ENCODE measurements at regions not wholly inside any gene's neighbourhood (a gene's known extent, or its start where the extent isn't known, plus 50 kb on each side); places are given as distances from the start of the nearest gene placed in this dataset.
"Not testable (repeated sequence)": the region's sequence is repeated elsewhere in the genome, so short reads cannot be mapped to it uniquely, and the experiment has no call there.

DNA sequence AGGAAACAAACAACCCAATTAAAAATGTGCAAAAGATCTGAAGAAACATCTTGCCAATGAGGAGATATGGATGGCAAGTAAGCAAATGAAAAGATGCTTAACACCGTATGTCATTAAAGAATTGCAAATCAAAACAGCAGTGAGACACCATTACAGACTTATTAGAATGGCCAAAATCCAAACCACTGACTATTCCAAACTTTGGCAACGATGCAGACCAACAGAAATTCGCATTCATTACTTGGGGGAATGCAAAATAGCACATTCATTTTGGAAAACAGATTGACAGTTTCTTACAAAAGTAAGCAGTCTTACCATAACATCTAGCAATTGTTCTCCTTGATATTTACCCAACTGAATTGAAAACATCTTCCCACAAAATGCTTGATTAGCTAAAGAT is 1118.7 kb downstream of the SUCLG1 start:
- Histone ChIP-seq H3K36me3 (ENCODE audit: insufficient read depth, low read length) (no peaks in the 10 kb centered on the region), H3K27me3 (ENCODE audit: insufficient read depth, low read length) (no peaks in the 10 kb centered on the region), H3K4me3 (ENCODE audit: low read depth, low read length) (no peak overlapping the region), H2AFZ (ENCODE audit: low read length, unreplicated experiment) (no peak overlapping the region), H3K4me1 (ENCODE audit: control insufficient read depth, insufficient read depth, low read length, unreplicated experiment) (no peaks in the 10 kb centered on the region), H3K27ac (ENCODE audit: low read depth, low read length) (no peak overlapping the region), H3K79me2 (ENCODE audit: control insufficient read depth, insufficient read depth, low read length, unreplicated experiment) (no peaks in the 10 kb centered on the region)

DNA sequence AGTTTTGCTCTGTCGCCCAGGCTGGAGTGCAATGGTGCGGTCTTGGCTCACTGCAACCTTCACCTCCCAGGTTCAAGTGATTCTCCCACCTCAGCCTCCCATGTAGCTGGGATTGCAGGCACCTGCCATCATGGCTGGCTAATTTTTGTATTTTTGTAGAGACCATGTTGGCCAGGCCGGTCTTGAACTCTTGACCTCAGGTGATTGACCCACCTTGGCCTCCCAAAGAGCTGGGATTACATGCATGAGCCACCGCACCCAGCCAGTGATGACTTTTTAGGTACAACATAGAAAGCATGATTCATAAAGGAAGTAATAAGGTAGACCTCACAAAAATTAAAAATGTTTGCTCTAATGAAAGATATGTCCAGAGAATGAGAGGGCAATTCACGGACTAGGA is 1119.1 kb downstream of the SUCLG1 start:
- H3K79me2 ChIP-seq (ENCODE audit: control insufficient read depth, insufficient read depth, low read length, unreplicated experiment); H3K27ac ChIP-seq (ENCODE audit: low read depth, low read length); H3K36me3 ChIP-seq (ENCODE audit: insufficient read depth, low read length); H3K4me1 ChIP-seq (ENCODE audit: control insufficient read depth, insufficient read depth, low read length, unreplicated experiment); H3K4me3 ChIP-seq (ENCODE audit: low read depth, low read length); H2AFZ ChIP-seq (ENCODE audit: low read length, unreplicated experiment); H3K27me3 ChIP-seq (ENCODE audit: insufficient read depth, low read length): not testable (repeated sequence)

DNA sequence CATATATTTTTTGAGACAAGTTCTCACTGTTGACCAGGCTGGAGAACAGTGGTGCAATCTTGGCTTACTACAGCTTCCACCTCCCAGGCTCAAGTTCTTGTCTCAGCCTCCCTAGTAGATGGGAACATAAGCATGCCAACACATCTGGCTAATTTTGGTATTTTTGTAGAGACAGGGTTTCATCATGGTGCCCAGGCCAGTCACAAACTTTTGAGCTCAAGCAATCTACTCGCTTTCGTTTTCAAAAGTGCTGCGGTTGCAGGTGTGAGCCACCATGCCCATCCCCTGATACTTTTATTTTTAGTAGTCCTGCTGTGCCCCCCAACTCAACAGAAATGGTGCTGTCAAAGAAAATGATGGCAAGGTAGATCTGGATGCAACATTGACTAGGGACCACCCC is 1127.3 kb downstream of the SUCLG1 start:
- no peaks in the 10 kb centered on the region for H3K36me3 ChIP-seq (ENCODE audit: insufficient read depth, low read length)
- no peaks in the 10 kb centered on the region for H3K27me3 ChIP-seq (ENCODE audit: insufficient read depth, low read length)
- H3K27ac ChIP-seq (ENCODE audit: low read depth, low read length): no peak overlapping the region
- H2AFZ ChIP-seq (ENCODE audit: low read length, unreplicated experiment): no peak overlapping the region
- no peaks in the 10 kb centered on the region for H3K4me1 ChIP-seq (ENCODE audit: control insufficient read depth, insufficient read depth, low read length, unreplicated experiment)
- H3K4me3 ChIP-seq (ENCODE audit: low read depth, low read length): no peak overlapping the region
- no peaks in the 10 kb centered on the region for H3K79me2 ChIP-seq (ENCODE audit: control insufficient read depth, insufficient read depth, low read length, unreplicated experiment)

DNA sequence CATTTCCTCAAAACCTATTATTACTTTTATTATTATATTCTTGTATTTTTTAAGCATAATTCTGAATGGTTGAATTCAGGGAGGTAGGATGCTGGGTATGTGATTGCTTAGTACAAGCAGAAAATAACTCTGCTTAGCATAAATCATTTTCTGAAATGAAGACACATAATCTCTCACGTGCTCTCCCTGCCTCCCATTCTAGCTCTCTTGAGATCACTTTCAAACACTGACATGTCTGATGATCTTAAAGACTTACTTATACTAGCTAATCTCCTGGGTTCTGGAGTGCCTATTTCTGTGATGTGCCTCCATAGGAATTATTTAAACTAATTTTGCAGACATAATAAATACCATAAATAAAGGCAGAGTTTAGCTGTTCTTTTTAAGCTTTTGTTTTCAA is 1136.0 kb downstream of the SUCLG1 start:
- H3K36me3 ChIP-seq (ENCODE audit: insufficient read depth, low read length): no peaks in the 10 kb centered on the region
- no peak overlapping the region for H2AFZ ChIP-seq (ENCODE audit: low read length, unreplicated experiment)
- no peaks in the 10 kb centered on the region for H3K4me1 ChIP-seq (ENCODE audit: control insufficient read depth, insufficient read depth, low read length, unreplicated experiment)
- H3K79me2 ChIP-seq (ENCODE audit: control insufficient read depth, insufficient read depth, low read length, unreplicated experiment): no peaks in the 10 kb centered on the region
- H3K27ac ChIP-seq (ENCODE audit: low read depth, low read length): no peak overlapping the region
- no peak overlapping the region for H3K4me3 ChIP-seq (ENCODE audit: low read depth, low read length)
- no peaks in the 10 kb centered on the region for H3K27me3 ChIP-seq (ENCODE audit: insufficient read depth, low read length)

DNA sequence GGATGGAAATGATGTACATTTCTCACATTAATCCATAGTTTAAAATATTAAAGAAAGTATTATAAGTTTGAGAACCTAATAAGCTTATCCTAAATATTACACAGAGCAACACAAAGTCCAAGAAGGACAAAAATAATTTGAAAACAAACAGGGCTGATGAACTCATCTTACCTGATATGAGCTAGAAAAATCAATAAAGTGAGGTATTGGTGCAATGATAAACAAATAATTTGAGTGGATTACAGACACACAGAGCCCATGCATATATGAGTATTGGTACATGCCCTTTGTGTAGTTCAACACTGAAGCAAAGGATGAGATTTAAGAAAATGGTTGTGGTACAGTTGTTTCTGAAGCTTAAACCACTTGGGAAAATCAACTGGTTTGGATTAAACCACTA is 1139.0 kb downstream of the SUCLG1 start:
- H2AFZ ChIP-seq (ENCODE audit: low read length, unreplicated experiment): no peak overlapping the region
- no peaks in the 10 kb centered on the region for H3K36me3 ChIP-seq (ENCODE audit: insufficient read depth, low read length)
- H3K79me2 ChIP-seq (ENCODE audit: control insufficient read depth, insufficient read depth, low read length, unreplicated experiment): no peaks in the 10 kb centered on the region
- H3K4me3 ChIP-seq (ENCODE audit: low read depth, low read length): no peak overlapping the region
- H3K27ac ChIP-seq (ENCODE audit: low read depth, low read length): no peak overlapping the region
- no peaks in the 10 kb centered on the region for H3K4me1 ChIP-seq (ENCODE audit: control insufficient read depth, insufficient read depth, low read length, unreplicated experiment)
- no peaks in the 10 kb centered on the region for H3K27me3 ChIP-seq (ENCODE audit: insufficient read depth, low read length)

DNA sequence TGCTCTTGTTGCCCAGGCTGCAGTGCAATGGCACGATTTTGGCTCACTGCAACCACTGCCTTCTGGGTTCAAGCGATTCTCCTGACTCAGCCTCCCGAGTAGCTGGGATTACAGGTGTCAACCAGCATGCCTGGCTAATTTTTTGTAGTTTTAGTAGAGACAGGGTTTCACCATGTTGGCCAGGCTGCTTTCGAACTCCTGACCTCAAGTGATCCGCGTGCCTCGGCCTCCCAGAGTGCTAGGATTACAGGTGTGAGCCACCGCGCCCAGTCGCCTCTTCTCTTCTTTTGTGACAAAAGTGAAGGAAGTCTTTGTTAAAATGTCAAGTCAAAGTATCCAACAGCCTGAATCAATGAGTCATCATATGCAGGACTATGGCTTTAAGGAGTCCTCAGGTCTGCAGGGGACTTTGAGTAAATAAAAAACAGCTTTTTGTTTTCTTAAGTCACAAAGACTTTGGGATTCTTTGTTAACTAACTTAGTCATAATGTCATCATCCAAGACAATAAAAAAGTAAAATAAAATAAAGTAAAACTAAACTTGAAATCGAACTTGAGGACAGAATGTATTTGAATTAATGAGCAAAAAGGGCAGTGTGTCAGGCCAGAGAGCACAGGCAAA is 1153.2 kb downstream of the SUCLG1 start:
- Histone ChIP-seq H3K4me1 (ENCODE audit: control insufficient read depth, insufficient read depth, low read length, unreplicated experiment) (no peaks in the 10 kb centered on the region), H3K27me3 (ENCODE audit: insufficient read depth, low read length) (no peaks in the 10 kb centered on the region), H3K4me3 (ENCODE audit: low read depth, low read length) (no peak overlapping the region), H3K36me3 (ENCODE audit: insufficient read depth, low read length) (no peaks in the 10 kb centered on the region), H2AFZ (ENCODE audit: low read length, unreplicated experiment) (no peak overlapping the region), H3K79me2 (ENCODE audit: control insufficient read depth, insufficient read depth, low read length, unreplicated experiment) (no peaks in the 10 kb centered on the region), H3K27ac (ENCODE audit: low read depth, low read length) (no peak overlapping the region)

DNA sequence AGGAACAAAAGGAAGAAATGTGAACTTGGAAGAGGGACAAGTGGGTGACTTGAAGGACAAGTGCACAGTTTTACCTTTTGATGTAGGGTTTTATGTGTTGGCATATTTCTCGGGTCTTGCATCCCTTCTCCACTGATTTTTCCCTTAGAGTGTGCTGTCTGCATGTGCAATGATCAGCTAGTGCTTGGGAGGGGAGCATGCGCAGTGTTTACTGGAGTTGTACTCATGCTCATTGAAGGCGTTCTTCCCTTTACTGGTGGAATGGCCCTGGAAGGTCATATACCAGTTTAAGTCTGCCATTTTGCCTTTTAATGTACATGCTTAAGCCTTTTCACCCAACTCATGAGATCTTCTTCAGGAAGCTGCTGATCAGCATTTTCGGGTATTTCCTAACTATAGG is 1168.0 kb downstream of the SUCLG1 start:
- no peaks in the 10 kb centered on the region for H3K4me1 ChIP-seq (ENCODE audit: control insufficient read depth, insufficient read depth, low read length, unreplicated experiment)
- no peaks in the 10 kb centered on the region for H3K79me2 ChIP-seq (ENCODE audit: control insufficient read depth, insufficient read depth, low read length, unreplicated experiment)
- no peak overlapping the region for H3K4me3 ChIP-seq (ENCODE audit: low read depth, low read length)
- no peak overlapping the region for H2AFZ ChIP-seq (ENCODE audit: low read length, unreplicated experiment)
- no peak overlapping the region for H3K27ac ChIP-seq (ENCODE audit: low read depth, low read length)
- no peaks in the 10 kb centered on the region for H3K36me3 ChIP-seq (ENCODE audit: insufficient read depth, low read length)
- no peaks in the 10 kb centered on the region for H3K27me3 ChIP-seq (ENCODE audit: insufficient read depth, low read length)

DNA sequence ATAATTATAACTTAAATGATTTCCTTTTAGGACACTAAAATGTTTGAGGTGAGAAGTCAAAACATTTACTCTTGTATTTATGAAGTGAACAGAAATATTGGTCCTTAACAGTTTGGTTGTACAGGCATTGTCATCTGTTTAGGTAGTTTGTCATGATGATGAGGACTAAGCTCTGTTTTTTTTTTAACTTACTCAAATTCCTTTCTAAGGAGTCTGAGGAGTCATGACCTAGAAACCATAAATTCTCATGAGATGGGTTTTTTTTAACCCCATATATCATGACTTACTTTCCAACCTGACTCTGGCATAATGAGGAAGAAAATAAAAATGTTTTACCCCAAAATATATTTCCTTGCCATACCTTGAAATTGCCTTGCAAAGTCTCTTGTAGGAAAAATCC is 1176.2 kb downstream of the SUCLG1 start:
- Histone ChIP-seq H3K27me3 (ENCODE audit: insufficient read depth, low read length) (no peaks in the 10 kb centered on the region), H3K36me3 (ENCODE audit: insufficient read depth, low read length) (no peaks in the 10 kb centered on the region), H2AFZ (ENCODE audit: low read length, unreplicated experiment) (no peak overlapping the region), H3K27ac (ENCODE audit: low read depth, low read length) (no peak overlapping the region), H3K79me2 (ENCODE audit: control insufficient read depth, insufficient read depth, low read length, unreplicated experiment) (no peaks in the 10 kb centered on the region), H3K4me3 (ENCODE audit: low read depth, low read length) (no peak overlapping the region), H3K4me1 (ENCODE audit: control insufficient read depth, insufficient read depth, low read length, unreplicated experiment) (no peaks in the 10 kb centered on the region)

DNA sequence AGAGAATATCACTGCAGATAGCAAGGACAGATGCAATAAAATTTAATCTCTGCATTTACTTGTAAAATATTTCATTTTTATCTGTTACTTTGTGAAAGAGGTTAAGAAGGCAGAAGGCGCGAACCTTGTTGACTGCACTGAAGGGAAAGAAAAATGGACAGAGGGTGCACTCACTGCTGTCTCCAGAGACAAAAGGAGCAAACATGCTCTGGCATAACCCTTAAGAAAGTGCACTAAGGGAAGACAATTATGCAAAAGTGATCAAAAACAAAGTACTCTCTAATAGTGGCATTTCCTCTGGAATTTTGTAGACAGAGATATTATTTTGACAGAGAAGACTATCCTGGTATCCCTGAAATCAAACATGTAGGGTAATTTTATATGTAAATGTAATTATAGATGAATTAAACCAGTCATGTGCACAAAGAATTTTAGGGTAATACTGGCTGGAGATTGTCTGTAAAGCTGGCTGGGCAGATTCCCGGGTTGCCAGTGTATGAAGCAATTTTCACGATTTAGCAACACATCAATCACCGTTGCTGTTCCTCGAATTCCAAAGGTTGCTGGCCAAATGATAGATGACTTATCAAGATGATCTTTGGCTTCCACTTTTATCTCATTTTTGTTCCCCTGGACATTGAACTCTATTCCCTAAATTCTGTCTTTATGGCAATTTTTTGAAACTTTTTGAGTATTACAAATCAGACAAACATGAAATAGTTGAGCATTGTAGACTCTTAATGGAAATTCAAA is 1176.9 kb downstream of the SUCLG1 start:
- no peaks in the 10 kb centered on the region for H3K36me3 ChIP-seq (ENCODE audit: insufficient read depth, low read length)
- no peaks in the 10 kb centered on the region for H3K79me2 ChIP-seq (ENCODE audit: control insufficient read depth, insufficient read depth, low read length, unreplicated experiment)
- no peaks in the 10 kb centered on the region for H3K27me3 ChIP-seq (ENCODE audit: insufficient read depth, low read length)
- H3K27ac ChIP-seq (ENCODE audit: low read depth, low read length): no peak overlapping the region
- H3K4me1 ChIP-seq (ENCODE audit: control insufficient read depth, insufficient read depth, low read length, unreplicated experiment): no peaks in the 10 kb centered on the region
- no peak overlapping the region for H3K4me3 ChIP-seq (ENCODE audit: low read depth, low read length)
- H2AFZ ChIP-seq (ENCODE audit: low read length, unreplicated experiment): no peak overlapping the region

DNA sequence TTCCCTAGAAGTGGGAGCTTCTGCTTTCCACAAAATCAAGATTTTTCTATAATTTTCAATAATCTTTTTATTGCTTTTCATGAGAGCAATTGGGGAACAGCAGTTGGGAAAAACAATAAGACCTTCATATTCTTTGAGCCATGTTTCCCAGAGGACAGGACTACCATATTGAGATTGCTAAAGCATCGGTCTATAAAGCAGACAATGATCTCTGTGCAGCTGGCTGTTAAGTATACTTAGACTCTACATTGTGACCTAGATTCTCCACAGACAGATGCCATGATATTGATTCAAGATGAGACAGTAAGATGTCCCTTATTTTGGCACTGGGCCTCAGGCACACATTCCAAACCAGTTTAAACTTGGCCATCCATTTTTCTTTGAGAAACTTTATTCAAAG is 1178.7 kb downstream of the SUCLG1 start:
- Histone ChIP-seq H3K79me2 (ENCODE audit: control insufficient read depth, insufficient read depth, low read length, unreplicated experiment) (no peaks in the 10 kb centered on the region), H3K4me3 (ENCODE audit: low read depth, low read length) (no peak overlapping the region), H2AFZ (ENCODE audit: low read length, unreplicated experiment) (no peak overlapping the region), H3K36me3 (ENCODE audit: insufficient read depth, low read length) (no peaks in the 10 kb centered on the region), H3K27me3 (ENCODE audit: insufficient read depth, low read length) (no peaks in the 10 kb centered on the region), H3K4me1 (ENCODE audit: control insufficient read depth, insufficient read depth, low read length, unreplicated experiment) (no peaks in the 10 kb centered on the region), H3K27ac (ENCODE audit: low read depth, low read length) (no peak overlapping the region)

DNA sequence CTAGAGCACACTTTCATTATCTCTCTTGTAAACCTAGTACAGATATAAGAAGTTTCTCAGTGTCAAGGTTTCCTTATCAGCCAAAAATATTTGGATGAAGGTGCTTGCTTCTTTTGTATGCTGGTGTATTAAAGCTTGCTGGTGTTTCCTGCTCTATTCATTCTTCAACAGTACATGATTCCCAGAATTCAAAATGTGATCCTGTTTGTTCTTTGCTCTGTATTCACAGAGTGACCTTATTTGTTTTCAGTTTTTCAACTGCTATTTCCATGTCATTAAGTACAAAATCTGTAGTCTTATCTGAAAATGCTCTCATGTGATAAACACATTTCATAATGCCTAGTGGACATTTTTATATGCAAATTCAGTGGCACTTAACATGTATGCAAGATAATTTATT is 1185.8 kb downstream of the SUCLG1 start:
- Histone ChIP-seq H3K79me2 (ENCODE audit: control insufficient read depth, insufficient read depth, low read length, unreplicated experiment) (no peaks in the 10 kb centered on the region), H3K27me3 (ENCODE audit: insufficient read depth, low read length) (no peaks in the 10 kb centered on the region), H3K4me3 (ENCODE audit: low read depth, low read length) (no peak overlapping the region), H3K27ac (ENCODE audit: low read depth, low read length) (no peak overlapping the region), H3K4me1 (ENCODE audit: control insufficient read depth, insufficient read depth, low read length, unreplicated experiment) (no peaks in the 10 kb centered on the region), H3K36me3 (ENCODE audit: insufficient read depth, low read length) (no peaks in the 10 kb centered on the region), H2AFZ (ENCODE audit: low read length, unreplicated experiment) (no peak overlapping the region)
